ENCODE measurements at regions not wholly inside any gene's neighbourhood (a gene's known extent, or its start where the extent isn't known, plus 50 kb on each side); places are given as distances from the start of the nearest gene placed in this dataset.

DNA sequence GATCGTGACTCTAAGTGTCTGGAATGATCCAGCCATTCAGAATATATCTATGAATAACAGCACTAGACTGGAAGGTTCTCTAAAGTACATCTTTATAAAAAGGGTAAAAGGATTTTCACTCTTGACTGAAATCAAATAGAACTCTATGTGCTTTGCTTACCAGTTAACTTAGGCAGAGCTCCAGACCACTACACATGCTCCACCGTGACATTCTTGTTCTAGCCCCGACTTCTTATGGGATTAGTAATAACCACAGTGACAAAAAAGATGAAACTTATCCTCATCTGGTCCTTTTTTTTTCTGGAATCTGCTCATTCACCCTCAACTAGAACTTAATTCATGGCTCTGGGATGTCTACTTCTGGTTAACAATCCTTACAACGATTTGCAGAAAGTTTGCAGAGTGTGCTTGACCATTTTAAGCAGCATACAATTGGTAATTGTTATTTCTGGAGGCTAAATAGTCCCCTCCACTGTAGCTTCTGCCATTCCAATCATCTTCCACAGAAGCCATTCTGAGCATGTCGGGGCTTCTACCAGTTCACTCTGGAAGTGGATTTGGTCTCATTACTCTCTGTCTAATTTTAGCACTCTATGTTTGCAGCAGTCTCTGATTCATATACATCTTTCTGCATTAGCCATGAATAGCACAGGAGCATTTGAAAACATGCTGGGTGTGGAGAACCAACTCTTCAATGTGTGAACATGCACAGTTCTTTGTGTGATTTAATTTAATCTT, 163.7 kb upstream of the CDC14C start:
- H3K4me3 Mint-ChIP-seq, result no peak overlapping the region
- no peaks in the 10 kb centered on the region for H3K27me3 Mint-ChIP-seq (ENCODE audit: low read depth)
- no peak for ATAC-seq (replicated peaks in 1 of 2)
- no peaks in the 10 kb centered on the region for H3K4me1 Mint-ChIP-seq (ENCODE audit: low read depth)
- peaks cover 0 to 1% of the 10 kb centered on the region in 2 donors for H3K36me3 Mint-ChIP-seq (ENCODE audit: insufficient read depth in 2 of 2)
- DNase-seq, result no peak
- H3K27ac Mint-ChIP-seq, result no peak overlapping the region
- H3K9me3 Mint-ChIP-seq, result peaks cover 2 to 4% of the 10 kb centered on the region in 2 donors

DNA sequence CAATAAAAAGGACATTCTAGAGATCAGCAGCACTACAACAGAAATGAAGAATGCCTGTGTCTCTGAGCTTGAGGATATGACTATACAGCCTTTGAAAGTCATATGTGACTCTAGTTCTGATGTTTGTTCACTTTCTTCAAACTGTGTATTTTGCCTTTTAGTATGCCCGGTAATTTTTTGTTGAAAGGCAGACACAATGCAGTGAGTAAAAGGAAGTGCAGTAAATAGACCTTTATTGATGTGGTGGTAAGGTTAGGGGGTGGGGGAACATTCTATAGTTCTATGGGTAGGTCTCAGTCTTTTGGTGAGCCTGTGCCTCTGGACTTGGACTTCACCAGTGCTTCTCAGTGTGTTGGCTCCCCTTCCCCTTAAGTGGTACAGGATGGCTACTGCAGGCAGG, 143.5 kb upstream of the CDC14C start:
- Mint-ChIP-seq H3K27ac (no peak overlapping the region), H3K36me3 (ENCODE audit: insufficient read depth in 2 of 2) (no peaks in the 10 kb centered on the region), H3K4me1 (ENCODE audit: low read depth) (no peaks in the 10 kb centered on the region), H3K27me3 (ENCODE audit: low read depth) (no peaks in the 10 kb centered on the region), H3K9me3 (peaks cover 2 to 4% of the 10 kb centered on the region in 2 donors), H3K4me3 (no peak overlapping the region)
- peak; percentile 35 to 58 for ATAC-seq (replicated peaks in 1 of 2)
- DNase-seq, result no peak

DNA sequence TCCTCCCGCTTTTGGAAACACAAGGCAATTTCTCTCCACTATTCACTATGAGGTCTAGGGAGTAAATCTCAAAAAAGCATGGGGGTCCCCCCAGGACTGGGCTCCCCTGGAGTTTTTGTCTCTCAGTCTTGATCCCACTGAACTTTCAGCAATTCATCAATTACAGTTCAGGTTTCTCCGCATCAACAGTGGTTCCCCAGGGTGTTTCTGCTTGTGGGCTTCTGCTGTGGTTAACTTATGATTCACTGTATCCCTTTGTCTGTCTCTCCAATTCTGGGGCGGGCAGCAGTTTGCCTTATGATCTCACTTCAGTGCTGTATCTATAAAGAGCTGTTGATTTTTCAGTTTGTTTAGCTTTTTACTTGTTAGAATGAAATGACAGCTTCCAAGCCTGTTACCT, 142.6 kb upstream of the CDC14C start:
- Mint-ChIP-seq H3K27me3 (ENCODE audit: low read depth) (no peaks in the 10 kb centered on the region), H3K27ac (no peak overlapping the region), H3K4me3 (no peak overlapping the region), H3K4me1 (ENCODE audit: low read depth) (no peaks in the 10 kb centered on the region), H3K36me3 (ENCODE audit: insufficient read depth in 2 of 2) (no peaks in the 10 kb centered on the region), H3K9me3 (peaks cover 2 to 4% of the 10 kb centered on the region in 2 donors)
- ATAC-seq (replicated peaks in 1 of 2), result peak; percentile 30 to 75
- DNase-seq, result peak in 1 of 2 donors; percentile 12

DNA sequence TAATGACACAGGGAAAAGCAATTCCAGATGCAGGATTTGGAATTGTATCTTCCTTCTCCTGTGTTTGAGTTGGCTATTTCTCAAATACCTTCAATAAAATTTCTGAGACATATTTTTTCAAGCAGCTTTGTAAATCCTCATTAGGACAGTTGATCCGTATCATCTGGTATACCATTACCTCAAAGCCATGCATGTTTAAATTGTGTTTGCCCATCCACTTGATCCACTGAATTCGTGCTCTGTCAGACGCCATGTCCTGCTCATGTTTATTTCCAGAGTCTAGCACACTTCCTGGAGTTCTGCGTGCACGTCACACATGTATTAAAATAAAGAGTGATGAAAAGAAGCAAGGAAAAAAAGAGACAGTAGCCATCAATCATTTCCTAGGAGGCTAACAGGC, 141.8 kb upstream of the CDC14C start:
- ATAC-seq (replicated peaks in 1 of 2) (no peak), DNase-seq (no peak)
- Mint-ChIP-seq H3K4me1 (ENCODE audit: low read depth) (no peaks in the 10 kb centered on the region), H3K4me3 (no peak overlapping the region), H3K36me3 (ENCODE audit: insufficient read depth in 2 of 2) (no peaks in the 10 kb centered on the region), H3K27ac (no peak overlapping the region), H3K27me3 (ENCODE audit: low read depth) (no peaks in the 10 kb centered on the region), H3K9me3 (peaks cover 2 to 4% of the 10 kb centered on the region in 2 donors)

DNA sequence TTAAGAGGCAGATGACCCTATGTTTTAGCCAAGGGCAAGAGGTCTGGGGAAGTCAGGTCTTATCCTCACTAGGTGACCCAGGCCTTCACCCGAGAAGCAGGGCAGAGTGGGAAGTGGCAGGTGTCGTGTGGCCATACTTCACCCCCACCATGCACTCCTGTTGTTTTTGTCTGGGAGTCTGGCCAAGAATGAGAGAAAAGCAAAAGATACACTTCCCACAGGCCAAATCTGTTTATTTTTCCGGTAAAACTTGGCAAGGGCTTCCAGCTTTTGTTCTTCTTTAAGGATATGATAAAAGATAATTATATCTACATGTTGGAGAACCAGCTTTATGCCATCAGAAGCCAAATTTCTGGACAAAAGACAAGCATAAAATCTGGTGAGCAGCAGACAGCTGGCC, 137.4 kb upstream of the CDC14C start:
- ATAC-seq (replicated peaks in 1 of 2), result no peak
- H3K27ac Mint-ChIP-seq, result no peak overlapping the region
- DNase-seq, result no peak
- H3K4me1 Mint-ChIP-seq (ENCODE audit: low read depth), result no peaks in the 10 kb centered on the region
- peaks cover 3 to 4% of the 10 kb centered on the region in 2 donors for H3K9me3 Mint-ChIP-seq
- H3K4me3 Mint-ChIP-seq, result no peak overlapping the region
- no peaks in the 10 kb centered on the region for H3K27me3 Mint-ChIP-seq (ENCODE audit: low read depth)
- no peaks in the 10 kb centered on the region for H3K36me3 Mint-ChIP-seq (ENCODE audit: insufficient read depth in 2 of 2)

DNA sequence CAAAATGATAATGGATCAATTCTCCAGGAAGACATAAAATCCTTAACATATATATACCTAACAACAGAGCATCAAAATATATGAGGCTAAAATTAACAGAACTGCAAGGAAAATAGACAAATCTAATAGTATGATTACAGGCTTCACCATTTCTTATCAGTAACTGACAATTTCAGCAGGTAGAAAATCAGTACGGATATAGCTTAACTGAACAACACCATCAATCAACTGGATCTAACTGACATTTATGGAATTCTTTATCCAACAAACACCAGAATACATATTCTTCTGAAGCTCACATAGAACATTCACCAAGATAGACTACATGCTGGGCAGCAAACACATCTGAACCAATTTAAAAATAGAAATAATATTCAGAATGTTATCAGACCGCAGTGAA, 121.1 kb upstream of the CDC14C start:
- H3K4me3 Mint-ChIP-seq, result no peak overlapping the region
- no peak for DNase-seq
- no peak overlapping the region for H3K27ac Mint-ChIP-seq
- H3K36me3 Mint-ChIP-seq (ENCODE audit: insufficient read depth in 2 of 2), result no peaks in the 10 kb centered on the region
- no peaks in the 10 kb centered on the region for H3K4me1 Mint-ChIP-seq (ENCODE audit: low read depth)
- no peaks in the 10 kb centered on the region for H3K9me3 Mint-ChIP-seq
- no peaks in the 10 kb centered on the region for H3K27me3 Mint-ChIP-seq (ENCODE audit: low read depth)
- no peak for ATAC-seq (replicated peaks in 1 of 2)

DNA sequence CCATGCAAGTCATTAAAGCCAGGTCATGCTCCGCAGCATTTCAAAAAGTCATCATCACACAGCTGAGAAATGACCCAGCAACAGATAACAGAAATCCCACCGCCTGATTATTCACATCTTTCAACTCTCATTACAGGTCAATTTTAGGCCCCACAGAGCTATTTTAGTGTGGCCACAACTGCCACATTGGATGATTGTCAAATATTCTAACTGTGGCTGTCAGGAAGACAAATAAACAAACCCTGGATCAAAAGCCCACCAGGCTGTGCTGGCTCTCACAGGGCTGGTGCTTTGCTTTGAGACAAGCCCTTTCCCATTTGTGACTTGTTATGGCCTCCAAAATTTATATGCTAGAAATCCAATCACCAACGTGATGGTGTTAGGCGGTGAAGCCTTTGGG, 117.6 kb upstream of the CDC14C start:
- Mint-ChIP-seq H3K4me3 (no peak overlapping the region), H3K27ac (no peak overlapping the region), H3K9me3 (no peaks in the 10 kb centered on the region), H3K4me1 (ENCODE audit: low read depth) (no peaks in the 10 kb centered on the region), H3K27me3 (ENCODE audit: low read depth) (no peaks in the 10 kb centered on the region), H3K36me3 (ENCODE audit: insufficient read depth in 2 of 2) (no peaks in the 10 kb centered on the region)
- ATAC-seq (replicated peaks in 1 of 2) (no peak), DNase-seq (no peak)

DNA sequence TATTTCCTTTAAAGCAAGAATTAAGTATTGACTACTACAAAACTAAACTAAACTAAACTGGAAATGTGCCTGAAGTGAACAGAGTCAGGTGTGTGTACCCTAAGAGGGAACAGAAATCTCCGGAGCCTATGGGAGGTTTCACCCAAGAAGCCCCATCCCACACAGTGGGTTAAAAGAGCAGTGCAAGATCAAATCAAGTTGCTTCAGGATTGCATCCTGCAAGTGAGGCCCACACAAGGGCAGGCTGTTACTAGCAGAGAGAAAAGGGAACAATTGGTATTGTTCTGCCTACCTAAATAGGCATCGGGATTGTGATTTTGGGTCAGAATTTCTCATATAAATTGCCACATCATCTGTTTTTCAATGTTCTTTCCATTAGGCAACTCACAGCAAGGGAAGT, 113.3 kb upstream of the CDC14C start:
- Mint-ChIP-seq H3K9me3 (peaks cover 0 to 5% of the 10 kb centered on the region in 2 donors), H3K4me1 (ENCODE audit: low read depth) (no peaks in the 10 kb centered on the region), H3K27me3 (ENCODE audit: low read depth) (no peaks in the 10 kb centered on the region), H3K27ac (no peak overlapping the region), H3K4me3 (no peak overlapping the region), H3K36me3 (ENCODE audit: insufficient read depth in 2 of 2) (no peaks in the 10 kb centered on the region)
- no peak for ATAC-seq (replicated peaks in 1 of 2)
- no peak for DNase-seq

DNA sequence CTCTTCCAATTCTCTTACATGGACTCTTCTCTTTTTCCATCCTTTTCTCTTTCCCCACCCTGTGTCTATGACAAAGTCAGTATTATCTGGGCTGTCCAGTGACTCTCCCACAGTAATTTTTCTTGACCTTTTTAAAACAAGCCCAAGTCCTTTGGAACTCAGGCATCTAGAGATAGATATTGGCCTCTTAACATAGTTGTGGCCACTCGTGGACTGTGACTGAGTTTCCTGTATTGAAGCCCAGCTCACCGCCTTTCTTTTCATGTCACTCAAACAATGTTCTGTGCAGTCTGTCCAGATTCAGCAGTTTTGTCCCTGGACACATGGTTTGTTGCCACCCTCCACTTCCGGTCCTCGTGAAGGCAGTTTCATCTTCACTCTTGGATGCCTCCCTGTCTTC, 110.9 kb upstream of the CDC14C start:
- Mint-ChIP-seq H3K9me3 (peaks cover under 1 to 5% of the 10 kb centered on the region in 2 donors), H3K4me3 (no peak overlapping the region)
- ATAC-seq (replicated peaks in 1 of 2), result no peak

DNA sequence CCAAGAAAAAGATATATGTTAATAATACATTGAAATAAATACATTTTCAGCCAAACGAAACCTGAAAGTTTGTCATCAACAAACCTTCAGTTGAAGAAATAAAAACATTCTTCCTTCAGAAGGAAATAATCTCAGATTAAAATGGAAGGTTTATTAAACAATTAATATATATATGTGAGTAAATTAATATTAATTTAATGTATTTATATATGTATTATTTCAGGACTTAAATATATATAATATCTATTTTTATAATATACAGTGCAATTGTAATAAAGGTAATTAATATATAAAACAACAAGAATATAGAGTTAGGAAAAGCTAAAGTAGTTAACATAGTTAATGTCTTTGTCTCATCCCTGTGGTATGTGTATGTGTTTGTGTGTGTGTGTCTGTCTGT, 102.2 kb upstream of the CDC14C start:
- Mint-ChIP-seq H3K4me1 (ENCODE audit: low read depth) (no peaks in the 10 kb centered on the region), H3K9me3 (peaks cover 3% of the 10 kb centered on the region in 2 donors), H3K4me3 (no peak overlapping the region), H3K27me3 (ENCODE audit: low read depth) (no peaks in the 10 kb centered on the region), H3K27ac (no peak overlapping the region), H3K36me3 (ENCODE audit: insufficient read depth in 2 of 2) (no peaks in the 10 kb centered on the region)
- DNase-seq (no peak), ATAC-seq (replicated peaks in 1 of 2) (no peak)

More for the DNA sequence above, 110.9 kb upstream of the CDC14C start:
- H3K27me3 Mint-ChIP-seq (ENCODE audit: low read depth), result no peaks in the 10 kb centered on the region
- no peak for DNase-seq
- H3K4me1 Mint-ChIP-seq (ENCODE audit: low read depth), result no peaks in the 10 kb centered on the region
- no peaks in the 10 kb centered on the region for H3K36me3 Mint-ChIP-seq (ENCODE audit: insufficient read depth in 2 of 2)
- no peak overlapping the region for H3K27ac Mint-ChIP-seq

DNA sequence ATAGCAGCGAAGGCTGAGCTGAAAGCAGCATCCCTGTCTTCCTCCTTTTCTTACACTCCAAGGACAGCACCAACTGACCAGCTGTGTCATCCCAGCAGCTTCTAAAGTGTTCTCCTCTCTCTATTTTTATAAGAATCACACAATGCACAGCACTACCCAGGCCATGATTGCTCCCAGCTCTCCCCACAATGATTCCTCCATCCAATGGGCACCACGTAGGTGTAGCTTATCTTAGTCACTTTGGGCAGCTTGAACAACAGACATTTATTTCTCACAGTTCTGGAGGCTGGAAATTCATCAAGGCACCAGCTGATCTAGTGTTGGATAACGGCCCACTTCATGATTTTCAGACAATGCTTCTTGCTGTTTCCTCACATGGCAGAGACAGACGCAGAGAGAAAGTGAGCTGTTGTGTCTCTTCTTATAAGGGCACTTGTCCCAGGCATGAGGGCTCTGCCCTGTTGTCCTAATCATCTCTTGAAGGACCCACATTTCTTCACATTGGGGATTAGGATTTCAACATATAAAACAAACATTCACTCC, 92.0 kb upstream of the CDC14C start:
- ATAC-seq (replicated peaks in 1 of 2) (no peak), DNase-seq (no peak)
- Mint-ChIP-seq H3K36me3 (ENCODE audit: insufficient read depth in 2 of 2) (peaks cover 0 to 1% of the 10 kb centered on the region in 2 donors), H3K27me3 (ENCODE audit: low read depth) (no peaks in the 10 kb centered on the region), H3K9me3 (peaks cover 3 to 5% of the 10 kb centered on the region in 2 donors), H3K27ac (no peak overlapping the region), H3K4me1 (ENCODE audit: low read depth) (no peaks in the 10 kb centered on the region), H3K4me3 (no peak overlapping the region)

DNA sequence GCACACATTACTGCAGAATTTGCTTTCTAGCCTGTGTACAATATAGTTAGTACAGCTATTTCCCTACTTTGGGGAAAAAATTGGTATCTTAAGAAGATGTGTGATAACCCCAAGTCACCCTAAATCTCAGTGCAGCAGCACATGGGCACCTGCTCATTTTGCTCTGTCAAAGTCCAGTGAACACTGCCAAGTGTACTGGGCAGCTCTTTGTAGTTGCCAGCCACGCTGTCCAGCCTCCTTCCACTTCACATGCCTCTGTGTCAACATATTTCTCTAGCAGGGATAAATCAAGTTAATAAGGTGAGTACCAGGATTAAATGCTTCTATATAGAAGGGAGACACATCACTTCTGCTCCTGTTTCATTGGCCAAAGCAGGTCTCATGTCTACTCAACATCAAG, 87.1 kb upstream of the CDC14C start:
- H3K27ac Mint-ChIP-seq, result no peak overlapping the region
- ATAC-seq (replicated peaks in 1 of 2), result no peak

DNA sequence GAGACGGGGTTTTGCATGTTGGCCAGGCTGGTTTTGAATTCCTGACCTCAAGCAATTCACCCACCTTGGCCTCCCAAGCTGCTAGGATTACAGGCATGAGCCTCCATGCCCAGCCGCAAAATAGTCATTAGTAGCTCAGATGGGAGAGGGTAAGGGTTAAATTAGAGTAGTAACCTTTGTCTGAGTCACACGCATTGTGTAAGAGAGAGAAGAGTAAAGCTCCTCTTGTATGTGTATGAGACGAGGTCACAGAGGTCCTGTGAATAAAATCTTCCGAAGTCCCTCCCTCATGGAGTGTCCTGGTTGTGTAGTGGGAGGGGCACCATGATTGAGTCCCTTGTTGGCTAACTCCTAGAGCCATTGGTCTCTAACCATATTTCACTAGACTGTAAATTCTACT, 85.2 kb upstream of the CDC14C start:
- no peaks in the 10 kb centered on the region for H3K4me1 Mint-ChIP-seq (ENCODE audit: low read depth)
- H3K4me3 Mint-ChIP-seq, result no peak overlapping the region
- no peak overlapping the region for H3K27ac Mint-ChIP-seq
- ATAC-seq (replicated peaks in 1 of 2) (no peak), DNase-seq (no peak)
- H3K36me3 Mint-ChIP-seq (ENCODE audit: insufficient read depth in 2 of 2), result peaks cover 0 to under 1% of the 10 kb centered on the region in 2 donors
- peaks cover 0 to 1% of the 10 kb centered on the region in 2 donors for H3K9me3 Mint-ChIP-seq
- H3K27me3 Mint-ChIP-seq (ENCODE audit: low read depth), result no peaks in the 10 kb centered on the region

More for the DNA sequence above, 87.1 kb upstream of the CDC14C start:
- no peaks in the 10 kb centered on the region for H3K9me3 Mint-ChIP-seq
- H3K4me3 Mint-ChIP-seq, result no peak overlapping the region
- H3K27me3 Mint-ChIP-seq (ENCODE audit: low read depth), result no peaks in the 10 kb centered on the region
- peaks cover 0 to 1% of the 10 kb centered on the region in 2 donors for H3K36me3 Mint-ChIP-seq (ENCODE audit: insufficient read depth in 2 of 2)
- H3K4me1 Mint-ChIP-seq (ENCODE audit: low read depth), result no peaks in the 10 kb centered on the region
- no peak for DNase-seq

DNA sequence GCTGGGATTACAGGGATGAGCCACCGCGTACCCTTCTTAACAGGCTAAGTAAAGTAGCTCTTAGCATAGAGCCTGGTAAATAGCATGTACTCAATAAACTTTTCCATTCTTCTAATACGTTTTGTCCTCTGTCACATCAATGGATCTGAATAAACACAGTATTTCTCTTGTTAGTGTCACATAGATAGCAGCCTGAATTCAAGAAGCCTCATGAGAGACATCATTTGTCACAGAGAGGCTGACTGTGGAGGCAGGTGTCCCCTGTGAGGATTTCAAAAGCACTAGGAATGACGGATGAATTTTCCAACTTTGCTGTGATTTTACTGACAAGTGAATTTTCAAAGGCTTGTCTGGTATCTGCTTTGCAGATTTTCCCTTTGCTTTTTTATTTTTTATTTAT, 82.6 kb upstream of the CDC14C start:
- Mint-ChIP-seq H3K27me3 (ENCODE audit: low read depth) (no peaks in the 10 kb centered on the region), H3K4me3 (no peak overlapping the region)
- no peak for ATAC-seq (replicated peaks in 1 of 2)

More for the DNA sequence above, 82.6 kb upstream of the CDC14C start:
- DNase-seq, result no peak
- H3K4me1 Mint-ChIP-seq (ENCODE audit: low read depth), result no peaks in the 10 kb centered on the region
- H3K36me3 Mint-ChIP-seq (ENCODE audit: insufficient read depth in 2 of 2), result no peaks in the 10 kb centered on the region
- peaks cover 0 to 3% of the 10 kb centered on the region in 2 donors for H3K9me3 Mint-ChIP-seq
- H3K27ac Mint-ChIP-seq, result no peak overlapping the region
